Breast epithelium (tissue), 3 donors: ENCODE measurements at regions not wholly inside any gene's neighbourhood (a gene's known extent, or its start where the extent isn't known, plus 50 kb on each side); places are given as distances from the start of the nearest gene placed in this dataset.

ENCODE experiments used
- CTCF ChIP-seq, 3 donors: fragments of 450-650 bp; IDR thresholded peaks; one replicate each; pipeline ENCODE4 v1.5.1; 2016 to 2017; ENCODE audit warnings: antibody characterized with exemption in 3 of 3, mild to moderate bottlenecking in 3 of 3, moderate library complexity in 3 of 3
- POLR2AphosphoS5 ChIP-seq, 3 donors: sonication (generic); formaldehyde crosslinking; IDR thresholded peaks; one replicate each; pipeline ENCODE4 v1.6.1; 2017; ENCODE audit warnings: antibody characterized with exemption in 3 of 3

- TF ChIP-seq CTCF (IDR thresholded peaks at IDR 0.05) (no peak), POLR2AphosphoS5 (IDR thresholded peaks at IDR 0.05) (no peak)
Measured at GRCh38 chr13:33526718-33527117, 241.2 kb upstream of the STARD13 start.
